GM12878 (cell line): ENCODE measurements at regions not wholly inside any gene's neighbourhood (a gene's known extent, or its start where the extent isn't known, plus 50 kb on each side); places are given as distances from the start of the nearest gene placed in this dataset.

ENCODE experiments used
- ATAC-seq: fragments of 200-7000 bp; cut with Tn5 transposase; 3 replicates; pipeline ENCODE4 v1.9.1; 2020; ENCODE audit warnings: mild to moderate bottlenecking, moderate library complexity
- BruUV-seq: library from RNA; stranded (reverse); fragments of 400-500 nt; replicated peaks from 2 replicates; lab custom pipeline; 2021; lab: Mats Ljungman, UMichigan
- CTCF ChIA-PET: fragments of 300-600 bp; sonication (Branson Sonifier 250); formaldehyde crosslinking; extraction: SDS; loops from one replicate; lab custom pipeline; 2021; ENCODE audit warnings: inconsistent platforms; lab: Yijun Ruan, JAX
- POLR2A ChIA-PET: fragments of 350-600 bp; formaldehyde crosslinking; extraction: SDS; loops from one replicate; lab custom pipeline; 2021; ENCODE audit warnings: inconsistent platforms; lab: Charles Lee
- RAD21 ChIA-PET: fragments of 300-600 bp; sonication (Branson Sonifier 250); formaldehyde crosslinking; loops from one replicate; lab custom pipeline; 2023; ENCODE audit warnings: antibody characterized with exemption; ENCODE audit not compliant: unreplicated experiment; lab: Charles Lee
- SMC1A ChIA-PET: fragments of 300-600 bp; sonication (Branson Sonifier 250); formaldehyde crosslinking; loops from one replicate; lab custom pipeline; 2023; ENCODE audit not compliant: unreplicated experiment, uncharacterized antibody; lab: Charles Lee
- DNase-seq: peaks from one replicate; pipeline ENCODE4 v3.0.0-alpha.2; 2011; ENCODE audit warnings: low read depth, low spot score
- FAIRE-seq: peaks from 3 replicates; lab custom pipeline; 2011; peaks lifted over from hg19 to GRCh38; lab: Jason Lieb, UNC
- H2AFZ ChIP-seq: 2 replicates; pipeline ENCODE4 v1.6.0; 2011; ENCODE audit warnings: low read depth, low read length, control low read depth; ENCODE audit not compliant: control insufficient read depth
- H3K27ac ChIP-seq: 2 replicates; pipeline ENCODE4 v1.5.1; 2011; ENCODE audit warnings: control low read depth; ENCODE audit not compliant: control insufficient read depth, insufficient read depth
- H3K27me3 ChIP-seq, 2 experiments: replicated peaks in 1 of 2; 2 replicates each; pipeline versions ENCODE4 v1.6.0 to v1.6.1; 2011; ENCODE audit warnings: low read length in 1 of 2; ENCODE audit not compliant: control insufficient read depth in 2 of 2, insufficient read depth in 2 of 2
- H3K36me3 ChIP-seq, 2 experiments: 2 replicates each; pipeline ENCODE4 v1.5.1; 2011; ENCODE audit warnings: low read length in 1 of 2; ENCODE audit not compliant: control insufficient read depth in 2 of 2, insufficient read depth in 2 of 2
- H3K4me1 ChIP-seq: 2 replicates; pipeline ENCODE4 v1.6.1; 2011; ENCODE audit warnings: mild to moderate bottlenecking, low read length, moderate library complexity, mixed read lengths; ENCODE audit not compliant: control insufficient read depth, insufficient read depth
- H3K4me2 ChIP-seq: 2 replicates; pipeline ENCODE4 v1.6.0; 2011; ENCODE audit warnings: control low read depth; ENCODE audit not compliant: control insufficient read depth, insufficient read depth
- H3K4me3 ChIP-seq: fragments of 200-600 bp; sonication (generic); 2 replicates; pipeline ENCODE4 v1.5.1; 2016
- H3K79me2 ChIP-seq: 2 replicates; pipeline ENCODE4 v1.6.0; 2011; ENCODE audit warnings: low read length; ENCODE audit not compliant: control insufficient read depth, insufficient read depth
- H3K9ac ChIP-seq: 2 replicates; pipeline ENCODE4 v1.8.0; 2011; ENCODE audit warnings: low read length, control low read depth, mixed read lengths; ENCODE audit not compliant: control insufficient read depth, insufficient read depth
- H3K9me3 ChIP-seq: replicated peaks from 3 replicates; pipeline ENCODE4 v1.5.1; 2011; ENCODE audit warnings: mild to moderate bottlenecking, low read length; ENCODE audit not compliant: control insufficient read depth, insufficient read depth
- H4K20me1 ChIP-seq: 2 replicates; pipeline ENCODE4 v1.6.0; 2011; ENCODE audit not compliant: control insufficient read depth, insufficient read depth
- BCL3 ChIP-seq: IDR thresholded peaks from 2 replicates; pipeline ENCODE4 v1.6.1; 2011; ENCODE audit warnings: borderline replicate concordance, low read depth, mild to moderate bottlenecking, moderate library complexity, low read length; ENCODE audit not compliant: insufficient read depth, poor library complexity, severe bottlenecking
- GABPA ChIP-seq: IDR thresholded peaks from 2 replicates; pipeline ENCODE4 v1.6.1; 2014; ENCODE audit warnings: antibody characterized with exemption, low read depth, mild to moderate bottlenecking, inconsistent platforms
- KAT2A ChIP-seq: conservative IDR thresholded peaks from 2 replicates; pipeline ENCODE4 v1.6.1; 2011; ENCODE audit warnings: low read depth, low read length; ENCODE audit not compliant: control insufficient read depth
- MAX ChIP-seq: IDR thresholded peaks from 2 replicates; pipeline ENCODE4 v1.6.1; 2012; ENCODE audit warnings: low read depth, low read length, improper control_type of control experiment
- NBN ChIP-seq: fragments of 450-650 bp; IDR thresholded peaks from 2 replicates; pipeline ENCODE4 v1.6.1; 2016
- RAD51 ChIP-seq: fragments of 450-650 bp; IDR thresholded peaks from 2 replicates; pipeline ENCODE4 v1.6.1; 2016; ENCODE audit warnings: moderate library complexity, mild to moderate bottlenecking, inconsistent platforms
- WRNIP1 ChIP-seq: IDR thresholded peaks from 2 replicates; pipeline ENCODE4 v1.6.1; 2011; ENCODE audit warnings: low read depth, low read length, improper control_type of control experiment, borderline replicate concordance
- WGBS: methylation state at CpG from one replicate; pipeline ENCODE4 v1.1.6; 2016; ENCODE audit warnings: low lambda C conversion rate; ENCODE audit not compliant: insufficient replicate concordance, insufficient coverage; ENCODE audit errors: missing lambda C conversion rate; 5-methylcytosine and 5-hydroxymethylcytosine counted together
- in situ Hi-C: fragments of 300-500 bp; cut with MboI; formaldehyde crosslinking; loops from 9 replicates; pipeline ENCODE4 v1.14.3; 2018; ENCODE audit warnings: mixed read lengths
- intact Hi-C: fragments of 100-400 bp; cut with micrococcal nuclease; formaldehyde crosslinking; loops from one replicate; pipeline ENCODE4 v1.14.2; 2022; ENCODE audit not compliant: unreplicated experiment

GRCh38 chr6:134678436-134678889 is 271.4 kb downstream of the ALDH8A1 start:
- Histone ChIP-seq H3K4me3 (no peak overlapping the region), H3K9ac (no peak overlapping the region), H3K4me2 (no peak overlapping the region), H3K4me1 (no peaks in the 10 kb centered on the region), H3K9me3 (no peaks in the 10 kb centered on the region), H3K79me2 (no peaks in the 10 kb centered on the region), H3K27ac (no peak overlapping the region), H2AFZ (no peak overlapping the region), H3K27me3 (no peaks in the 10 kb centered on the region; a peak in 1 of 4 replicates)
- BruUV-seq: no TSS peak
- ATAC-seq: no peak
- ChIA-PET RAD21 (interaction anchor here (0.7 kb wide), 1 partner anchor 504 kb away, joined by 4 read pairs; no protein-coding TSS in a partner anchor), SMC1A (interaction anchor here (0.6 kb wide), 1 partner anchor 375 kb away, joined by 3 read pairs; no protein-coding TSS in a partner anchor), CTCF (no interaction called here), POLR2A (no interaction called here)
- 30% methylated on average over 7 of the region's 7 CpGs for WGBS
- intact Hi-C loops: no loop called here
- in situ Hi-C loops: no loop called here
- no peak for DNase-seq
- no peak for TF ChIP-seq GABPA
- no peak for TF ChIP-seq MAX
- no peak for TF ChIP-seq BCL3
- no peak for TF ChIP-seq KAT2A
- TF ChIP-seq RAD51: no peak
- TF ChIP-seq NBN: no peak
- no peak for TF ChIP-seq WRNIP1
- TF ChIP-seq, all 136 proteins: peak for 0
- Histone ChIP-seq H3K36me3 (no peaks in the 10 kb centered on the region), H4K20me1 (no peaks in the 10 kb centered on the region)
- no peak for FAIRE-seq
